IPS DF 4.7 (cell line): ENCODE measurements at regions not wholly inside any gene's neighbourhood (a gene's known extent, or its start where the extent isn't known, plus 50 kb on each side); places are given as distances from the start of the nearest gene placed in this dataset.

Source experiments
- DNase-seq: peaks from one replicate; pipeline ENCODE4 v3.0.0-alpha.2; 2013; ENCODE audit warnings: low spot score; ENCODE audit errors: extremely low read depth

- no peak for DNase-seq
These were observed 250.1 kb downstream of the DIPK2A start for GRCh38 chr3:144221761-144222160.

GRCh38 chr3:144229330-144229729 lies 257.7 kb downstream of the DIPK2A start:
- no peak for DNase-seq

DNA sequence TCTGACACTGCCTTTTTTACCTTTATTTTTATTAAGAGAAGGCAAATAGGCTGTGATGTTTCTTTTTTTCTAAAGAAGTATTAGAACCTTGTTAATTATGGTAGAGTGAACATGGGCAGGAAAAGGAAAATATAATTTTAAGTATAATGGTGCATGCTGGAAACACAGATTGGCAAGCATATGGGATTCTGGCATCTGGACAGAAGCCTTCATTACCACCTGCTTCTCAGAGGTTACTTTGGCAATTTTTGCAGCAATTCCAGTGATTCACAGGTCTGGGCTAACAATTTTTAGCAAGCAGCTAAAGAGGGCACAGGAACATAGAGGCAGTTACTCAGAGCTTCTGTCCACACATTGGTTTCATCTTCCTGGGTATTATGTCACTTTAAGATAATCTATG lies 258.3 kb downstream of the DIPK2A start:
- DNase-seq, result no peak

GRCh38 chr3:144235489-144235888 lies 263.9 kb downstream of the DIPK2A start:
- DNase-seq, result no peak

- no peak for DNase-seq
These were observed 265.7 kb downstream of the DIPK2A start for GRCh38 chr3:144237351-144237750.

DNA sequence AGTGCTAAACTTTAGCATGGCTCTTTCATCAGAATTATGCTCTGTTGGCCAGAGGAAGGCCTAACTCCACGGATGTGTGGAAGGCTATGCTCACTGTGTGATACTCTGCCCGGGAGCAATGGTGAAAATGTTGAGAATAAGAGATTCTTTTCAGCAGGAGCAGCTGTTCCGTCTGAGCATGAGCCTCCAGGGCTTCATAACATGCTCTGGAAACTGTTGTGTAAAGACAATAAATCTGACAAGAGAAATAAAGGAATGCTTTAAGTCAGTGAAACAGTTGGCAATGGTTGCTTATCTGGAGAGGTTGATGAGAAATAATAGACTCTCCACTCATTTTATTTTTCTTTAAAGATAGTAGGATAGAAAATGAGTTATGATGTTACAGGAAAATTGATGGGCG lies 269.8 kb downstream of the DIPK2A start:
- no peak for DNase-seq

DNA sequence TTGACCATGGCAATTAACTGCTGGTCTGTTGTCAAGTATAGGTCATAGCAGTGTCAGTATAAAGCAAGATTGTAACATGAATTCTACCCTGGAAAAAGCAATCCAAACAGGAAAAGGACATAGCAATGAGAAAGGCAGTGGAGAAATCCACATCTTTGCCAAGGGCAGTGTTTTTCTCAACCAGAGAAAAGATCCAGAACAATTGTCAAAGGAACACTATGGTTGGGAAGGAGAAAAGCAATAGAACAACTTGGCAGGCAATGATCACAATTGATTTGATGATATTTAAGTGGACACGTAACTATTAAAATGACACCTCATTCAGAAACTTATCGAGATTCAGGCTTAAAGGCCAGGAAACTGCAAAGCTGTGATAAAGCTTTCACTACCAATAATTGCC lies 271.1 kb downstream of the DIPK2A start:
- no peak for DNase-seq

- no peak for DNase-seq
These were observed 273.0 kb downstream of the DIPK2A start for GRCh38 chr3:144244662-144245061.

DNA sequence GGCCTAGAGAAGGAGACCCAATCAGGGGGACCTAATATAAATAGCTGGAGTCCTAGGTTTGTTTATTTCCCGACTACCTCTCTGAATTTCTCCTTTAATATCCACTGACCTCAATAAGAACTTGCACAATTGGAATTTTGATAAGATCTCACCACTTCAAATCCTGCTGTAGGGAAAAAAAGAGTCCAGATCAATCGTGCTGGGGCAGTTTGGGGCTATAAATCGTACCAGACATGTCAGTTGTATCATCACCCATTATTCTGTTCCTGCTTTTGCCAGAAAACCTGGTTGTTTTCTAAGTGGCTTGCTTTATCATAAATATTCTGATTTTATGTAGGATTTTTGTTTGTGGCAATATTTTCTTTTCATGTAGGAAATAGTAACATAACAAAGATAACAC lies 281.3 kb downstream of the DIPK2A start:
- DNase-seq, result no peak

GRCh38 chr3:144257381-144257780 lies 285.8 kb downstream of the DIPK2A start:
- DNase-seq, result no peak

DNA sequence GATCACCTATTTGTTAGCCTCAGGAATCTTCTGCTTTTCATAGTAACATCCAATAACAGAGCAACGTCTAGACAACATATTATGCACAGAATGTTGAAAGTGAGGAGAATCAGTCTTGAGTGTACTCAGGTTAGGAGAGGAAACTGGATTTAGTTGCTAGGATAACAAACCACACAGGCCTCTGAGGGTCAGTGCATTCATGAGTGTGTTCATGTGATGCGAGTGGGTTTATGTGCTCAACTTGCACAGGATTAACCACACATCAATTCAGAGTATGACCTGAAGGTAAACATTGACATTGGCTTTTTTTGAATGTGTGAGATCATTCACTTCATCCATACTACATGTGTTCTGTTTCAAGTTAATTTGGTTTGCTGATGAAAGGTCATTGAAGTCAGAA lies 287.6 kb downstream of the DIPK2A start:
- no peak for DNase-seq

GRCh38 chr3:144263706-144264105 lies 292.1 kb downstream of the DIPK2A start:
- DNase-seq, result no peak

GRCh38 chr3:144264350-144264749 lies 292.7 kb downstream of the DIPK2A start:
- DNase-seq, result no peak

GRCh38 chr3:144264794-144265193 lies 293.2 kb downstream of the DIPK2A start:
- no peak for DNase-seq

DNA sequence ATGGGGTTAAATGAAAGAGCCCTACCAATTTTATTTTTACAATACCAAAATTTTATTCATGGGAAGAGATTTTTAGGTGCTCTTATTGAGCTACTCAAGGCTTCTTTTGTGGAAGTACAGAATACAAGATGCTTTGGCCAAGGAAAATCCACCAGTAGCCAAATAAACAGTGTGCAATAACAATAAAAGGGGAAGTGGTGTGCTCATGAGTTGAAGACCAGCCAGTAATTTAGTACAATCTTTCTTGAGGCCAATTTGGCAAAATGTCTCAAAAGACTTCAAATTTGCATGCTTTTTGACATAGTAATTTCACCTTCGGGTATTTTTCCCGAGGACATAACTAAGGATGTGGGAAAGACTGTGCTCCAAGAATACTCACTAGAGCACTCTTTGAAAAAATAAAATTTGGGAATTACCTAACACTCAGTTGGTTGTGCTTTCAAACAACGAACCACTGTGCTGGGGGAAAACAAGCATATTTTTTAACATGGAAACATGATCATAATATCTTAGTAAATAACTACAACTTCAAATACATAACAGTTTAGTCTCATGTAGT lies 294.0 kb downstream of the DIPK2A start:
- DNase-seq, result no peak

DNA sequence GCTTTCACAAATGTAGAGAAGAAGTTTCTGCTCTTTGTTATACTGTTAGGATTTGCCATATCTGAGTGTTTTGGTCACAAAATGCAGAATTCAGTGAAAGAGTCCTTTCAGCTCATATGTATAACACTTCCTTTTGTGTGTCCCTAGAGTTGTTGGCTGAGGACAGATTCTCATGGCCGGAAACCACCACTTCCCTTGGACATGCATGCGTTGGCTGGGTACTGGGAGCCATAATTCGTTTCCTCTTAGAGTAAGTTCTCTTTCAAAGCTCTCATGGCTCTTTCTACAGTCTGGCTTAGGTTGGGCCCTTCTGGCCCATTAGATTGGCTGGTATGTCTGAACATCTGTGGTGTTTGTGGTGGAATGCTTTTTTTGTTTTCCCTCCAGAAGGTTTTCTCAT lies 298.5 kb downstream of the DIPK2A start:
- no peak for DNase-seq

DNA sequence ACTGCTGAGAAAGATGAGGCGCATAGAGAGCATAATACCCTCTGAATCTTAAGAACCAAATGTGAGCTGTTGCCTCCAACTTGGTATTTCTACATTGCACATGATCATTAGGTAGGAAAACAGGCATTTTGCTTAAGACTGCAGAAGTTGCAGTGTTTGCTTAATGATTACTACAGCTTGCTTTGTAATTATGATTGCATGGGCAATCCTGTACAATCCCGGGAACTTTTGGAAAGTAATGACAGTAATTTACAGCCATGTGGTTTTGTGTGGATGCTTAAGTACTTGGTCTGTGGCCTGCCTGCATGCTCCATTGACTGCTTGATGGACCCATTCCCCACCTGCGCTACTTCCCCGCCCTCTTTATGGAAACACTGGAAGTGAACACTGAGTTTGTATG lies 301.1 kb downstream of the DIPK2A start:
- no peak for DNase-seq

GRCh38 chr3:144273601-144274000 lies 302.0 kb downstream of the DIPK2A start:
- DNase-seq, result no peak

GRCh38 chr3:144275005-144275404 lies 303.4 kb downstream of the DIPK2A start:
- DNase-seq, result no peak

DNA sequence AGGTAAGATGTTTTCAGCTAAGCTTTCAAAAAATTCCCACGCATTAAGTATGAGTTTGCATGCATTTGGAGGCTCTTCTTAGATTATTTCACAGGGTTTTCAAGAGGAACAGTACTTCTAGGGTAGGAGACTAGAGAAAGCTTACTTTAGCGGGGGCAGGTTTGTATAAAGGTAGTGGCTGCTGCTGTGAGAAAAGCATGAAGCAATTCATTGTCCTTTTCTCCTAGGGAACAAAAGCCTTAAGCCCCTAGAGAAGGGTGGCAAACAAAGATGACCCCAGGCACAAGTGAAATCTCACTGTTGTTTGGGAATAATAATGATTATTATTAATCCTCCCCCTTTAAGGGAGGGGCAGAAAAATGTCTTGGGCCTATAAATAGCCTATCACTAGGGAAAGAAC lies 310.7 kb downstream of the DIPK2A start:
- no peak for DNase-seq

DNA sequence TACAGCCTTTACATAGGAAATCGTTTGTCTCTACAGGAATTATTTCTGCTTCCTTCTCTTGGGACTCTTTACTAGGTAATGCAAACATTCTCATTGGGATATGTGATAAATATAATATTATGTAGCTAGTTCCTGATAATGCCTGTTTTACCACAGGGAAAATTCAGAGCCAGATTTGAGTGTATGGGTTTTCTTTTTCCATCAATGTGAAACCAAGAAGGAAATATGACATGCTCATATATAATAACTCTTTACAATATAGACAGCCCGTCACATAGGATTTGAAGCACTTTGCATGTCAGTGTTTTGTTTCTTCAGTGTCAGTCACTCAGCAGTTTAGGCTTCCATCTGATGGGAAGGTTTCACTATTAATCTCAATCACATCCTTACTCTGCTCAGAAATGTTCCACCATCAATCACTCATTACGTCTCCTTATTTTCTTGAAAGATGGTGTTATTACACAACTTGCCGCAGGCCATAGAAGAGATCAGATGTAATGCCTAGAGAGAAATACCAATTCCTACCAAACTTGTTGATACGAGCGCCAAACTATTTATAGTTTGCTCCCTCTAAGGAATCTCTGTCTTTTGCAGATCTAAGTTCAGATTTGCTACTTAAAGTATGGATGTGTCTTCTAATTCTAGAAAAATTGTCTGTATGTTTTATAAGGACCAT lies 314.8 kb downstream of the DIPK2A start:
- DNase-seq, result no peak

DNA sequence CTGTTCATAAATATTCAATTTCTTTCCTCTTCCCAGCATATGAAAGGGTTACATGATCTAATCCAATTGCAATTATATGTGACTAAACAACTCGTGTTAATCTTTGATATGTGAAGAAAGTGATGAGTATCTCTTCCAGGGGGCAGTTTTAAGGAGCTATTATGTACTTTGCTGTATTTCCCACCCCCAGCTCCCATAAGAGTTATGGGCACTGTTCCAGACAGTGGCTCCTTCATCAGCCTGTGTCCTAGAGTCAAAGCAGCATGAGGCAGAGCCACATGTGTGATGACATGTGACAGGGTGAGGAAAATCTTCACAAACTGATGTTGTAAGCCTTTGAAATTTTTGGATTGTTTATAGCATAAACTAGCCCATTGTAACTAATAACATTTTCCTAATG lies 315.4 kb downstream of the DIPK2A start:
- DNase-seq, result no peak

GRCh38 chr3:144289057-144289456 lies 317.4 kb downstream of the DIPK2A start:
- no peak for DNase-seq
